ENCODE measurements at regions not wholly inside any gene's neighbourhood (a gene's known extent, or its start where the extent isn't known, plus 50 kb on each side); places are given as distances from the start of the nearest gene placed in this dataset.

- Histone ChIP-seq H3K9ac (ENCODE audit: insufficient read depth, low read length, poor library complexity, severe bottlenecking) (no peak overlapping the region), H3K27ac (ENCODE audit: low read depth in 1 of 2, low read length in 2 of 2) (no peak overlapping the region), H3K79me2 (ENCODE audit: insufficient read depth, low read length) (no peaks in the 10 kb centered on the region), H3K27me3 (ENCODE audit: control insufficient read depth in 2 of 2, insufficient read depth in 2 of 2, low read length in 2 of 2) (no peaks in the 10 kb centered on the region), H3K36me3 (replicated peaks in 1 of 2; ENCODE audit: control insufficient read depth in 1 of 2, insufficient read depth in 2 of 2, low read length in 2 of 2) (no peaks in the 10 kb centered on the region), H3K4me1 (ENCODE audit: control insufficient read depth in 1 of 2, insufficient read depth in 2 of 2, low read length in 2 of 2) (no peaks in the 10 kb centered on the region), H3K4me3 (replicated peaks in 1 of 3; ENCODE audit: low read depth in 2 of 3, low read length in 3 of 3) (no peak overlapping the region), H3K9me3 (replicated peaks in 1 of 2; ENCODE audit: control insufficient read depth in 1 of 2, insufficient read depth in 1 of 2, low read length in 2 of 2) (peaks cover 12 to 13% of the 10 kb centered on the region in 2 donors), H4K20me1 (ENCODE audit: insufficient read depth, low read length) (no peaks in the 10 kb centered on the region), H2AFZ (ENCODE audit: insufficient read depth, low read depth, low read length, poor library complexity, severe bottlenecking) (no peak overlapping the region), H3K4me2 (replicated peaks; ENCODE audit: extremely low read depth, low read length, poor library complexity, severe bottlenecking) (no peak overlapping the region)
- H3K27ac Mint-ChIP-seq = no peak overlapping the region
- H3K27me3 Mint-ChIP-seq (ENCODE audit: low read depth in 3 of 3) = no peaks in the 10 kb centered on the region
- peaks cover 5 to 24% (median 11%) of the 10 kb centered on the region in 7 donors for H3K9me3 Mint-ChIP-seq
- H3K4me1 Mint-ChIP-seq = no peaks in the 10 kb centered on the region
- WGBS (ENCODE audit: insufficient coverage) = no CpG with 5 or more reads among the region's 7 CpGs
- no peak for DNase-seq
- no peaks in the 10 kb centered on the region for H3K36me3 Mint-ChIP-seq
- no peak overlapping the region for H3K4me3 Mint-ChIP-seq
- TF ChIP-seq CTCF (IDR thresholded peaks at IDR 0.05) = no peak
- intact Hi-C loops (cut with micrococcal nuclease) = no loop called here
Observed at GRCh38 chr7:34457329-34457728, 200.7 kb upstream of the NPSR1 start.

- H3K4me1 Mint-ChIP-seq = no peaks in the 10 kb centered on the region
- H3K36me3 Mint-ChIP-seq = no peaks in the 10 kb centered on the region
- H3K27me3 Mint-ChIP-seq (ENCODE audit: low read depth in 3 of 3) = no peaks in the 10 kb centered on the region
- no peak for TF ChIP-seq CTCF (IDR thresholded peaks at IDR 0.05)
- no peaks in the 10 kb centered on the region for H4K20me1 ChIP-seq (ENCODE audit: insufficient read depth, low read length)
- H3K27me3 ChIP-seq (ENCODE audit: control insufficient read depth in 2 of 2, insufficient read depth in 2 of 2, low read length in 2 of 2) = no peaks in the 10 kb centered on the region
- H3K4me3 Mint-ChIP-seq = no peak overlapping the region
- H3K9me3 ChIP-seq (replicated peaks in 1 of 2; ENCODE audit: control insufficient read depth in 1 of 2, insufficient read depth in 1 of 2, low read length in 2 of 2) = no peaks in the 10 kb centered on the region
- intact Hi-C loops (cut with micrococcal nuclease) = no loop called here
- H3K9ac ChIP-seq (ENCODE audit: insufficient read depth, low read length, poor library complexity, severe bottlenecking) = no peak overlapping the region
- no peaks in the 10 kb centered on the region for H3K79me2 ChIP-seq (ENCODE audit: insufficient read depth, low read length)
- no peak overlapping the region for H2AFZ ChIP-seq (ENCODE audit: insufficient read depth, low read depth, low read length, poor library complexity, severe bottlenecking)
- no peaks in the 10 kb centered on the region for H3K36me3 ChIP-seq (replicated peaks in 1 of 2; ENCODE audit: control insufficient read depth in 1 of 2, insufficient read depth in 2 of 2, low read length in 2 of 2)
- no peaks in the 10 kb centered on the region for H3K4me1 ChIP-seq (ENCODE audit: control insufficient read depth in 1 of 2, insufficient read depth in 2 of 2, low read length in 2 of 2)
- no peak overlapping the region for H3K4me3 ChIP-seq (replicated peaks in 1 of 3; ENCODE audit: low read depth in 2 of 3, low read length in 3 of 3)
- peaks cover 2 to 13% (median 6%) of the 10 kb centered on the region in 7 donors for H3K9me3 Mint-ChIP-seq
- DNase-seq = no peak
- no peak overlapping the region for H3K4me2 ChIP-seq (replicated peaks; ENCODE audit: extremely low read depth, low read length, poor library complexity, severe bottlenecking)
- no CpG with 5 or more reads among the region's 1 CpG for WGBS (ENCODE audit: insufficient coverage)
- no peak overlapping the region for H3K27ac ChIP-seq (ENCODE audit: low read depth in 1 of 2, low read length in 2 of 2)
- H3K27ac Mint-ChIP-seq = no peak overlapping the region
Observed at GRCh38 chr7:34463830-34464229, 194.2 kb upstream of the NPSR1 start.
